HG03097 (cell line): ENCODE measurements at regions not wholly inside any gene's neighbourhood (a gene's known extent, or its start where the extent isn't known, plus 50 kb on each side); places are given as distances from the start of the nearest gene placed in this dataset.
"Not testable (repeated sequence)": the region's sequence is repeated elsewhere in the genome, so short reads cannot be mapped to it uniquely, and the experiment has no call there.

ENCODE experiments used
- ATAC-seq: cut with Tn5 transposase; IDR thresholded peaks from one replicate; pipeline ENCODE4 v1.9.1; 2021; ENCODE audit not compliant: unreplicated experiment, low FRiP score

DNA sequence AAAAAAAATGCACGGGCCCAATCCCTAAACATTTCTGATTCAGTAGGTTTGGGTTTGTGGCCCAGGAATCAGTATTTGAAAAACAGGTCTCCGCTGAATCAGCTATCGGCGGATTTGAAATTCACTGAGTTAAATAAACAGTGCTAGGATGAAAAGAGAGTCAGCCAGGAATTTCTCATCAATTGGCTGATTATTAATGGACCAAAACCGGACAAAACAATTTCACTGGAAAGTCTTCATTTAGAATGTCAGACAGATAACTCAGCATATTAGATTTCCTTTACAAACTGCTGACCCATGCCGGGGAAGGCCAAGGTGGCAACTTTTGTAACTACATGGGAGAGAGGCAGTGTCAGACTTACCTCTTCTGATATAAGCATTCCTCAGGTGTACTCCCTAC, 99.4 kb upstream of the LSM6 start:
- no peak for ATAC-seq

DNA sequence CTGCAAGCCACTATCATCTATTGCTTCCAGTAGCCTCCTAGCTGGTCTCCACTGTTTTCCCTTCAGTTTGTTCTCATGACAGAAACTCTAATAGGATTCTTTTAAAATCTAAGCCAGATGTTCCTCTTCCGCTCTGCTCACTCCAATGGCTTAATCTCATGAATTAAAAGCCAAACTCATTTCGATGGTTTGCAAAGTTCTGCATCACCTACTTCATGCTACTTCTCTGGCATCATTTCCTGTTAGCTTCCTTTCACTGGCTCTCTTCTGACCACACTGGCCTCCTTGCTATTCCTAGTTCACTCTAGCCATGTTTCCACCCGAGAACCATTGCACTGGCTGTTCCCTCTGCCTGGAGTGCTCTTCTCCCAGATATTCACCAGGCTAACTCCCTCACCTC, 102.0 kb upstream of the LSM6 start:
- ATAC-seq: peak; percentile 68

DNA sequence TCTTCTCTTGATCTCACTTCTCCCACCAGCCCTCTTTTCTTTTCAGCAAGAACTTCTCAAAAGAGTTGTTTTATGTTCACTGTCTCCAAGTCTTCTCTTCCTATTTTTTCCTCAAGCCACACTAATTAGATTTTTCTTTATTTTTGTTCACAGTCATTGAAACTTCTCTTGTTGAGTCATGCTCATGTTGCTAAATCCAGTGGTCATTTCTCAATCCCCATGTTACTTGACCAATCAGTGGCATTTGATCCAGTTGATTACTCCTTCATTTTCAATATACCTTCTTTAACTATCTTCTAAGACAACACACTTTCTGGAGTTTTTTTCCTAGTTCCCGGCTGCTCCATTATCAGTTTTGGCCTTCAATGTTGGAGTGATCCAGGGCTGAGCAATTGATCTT, 103.1 kb upstream of the LSM6 start:
- no peak for ATAC-seq

DNA sequence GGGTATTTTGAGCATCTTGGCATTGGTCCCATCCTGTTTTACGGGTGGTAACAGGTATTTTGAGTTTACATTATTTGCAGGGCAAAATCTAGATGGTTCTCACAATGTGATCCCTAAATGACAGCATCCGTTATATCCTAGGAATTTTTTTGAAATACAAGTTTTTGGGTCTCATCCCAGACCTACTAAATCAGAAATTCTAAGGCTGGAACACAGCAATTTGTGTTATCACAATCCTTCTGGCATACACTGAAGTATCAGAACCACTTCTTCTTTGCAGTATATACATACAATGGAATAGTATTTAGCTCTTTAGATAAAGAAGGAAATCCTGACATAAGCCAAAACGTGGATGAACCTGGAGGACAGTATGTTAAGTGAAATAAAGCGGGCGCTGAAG, 104.1 kb upstream of the LSM6 start:
- ATAC-seq: no peak

DNA sequence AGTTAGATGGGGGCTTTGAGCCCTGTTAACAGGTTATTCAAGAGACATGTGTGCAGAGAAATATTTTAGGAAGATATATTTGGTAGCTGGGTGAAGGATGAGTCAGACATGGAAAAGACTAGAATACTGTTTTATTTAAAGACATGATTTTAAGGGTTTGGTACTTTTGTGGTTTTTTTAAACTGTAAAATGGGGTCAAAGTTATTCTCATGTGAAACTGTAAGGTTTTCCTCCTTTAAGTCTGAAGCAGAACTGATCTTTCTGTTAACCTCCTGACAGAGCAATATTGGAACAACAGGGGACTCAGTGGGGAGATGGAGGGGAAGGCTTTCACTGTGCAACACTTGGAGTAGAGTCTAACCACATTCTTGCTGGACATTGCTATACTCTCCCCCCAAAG, 112.4 kb upstream of the LSM6 start:
- no peak for ATAC-seq

DNA sequence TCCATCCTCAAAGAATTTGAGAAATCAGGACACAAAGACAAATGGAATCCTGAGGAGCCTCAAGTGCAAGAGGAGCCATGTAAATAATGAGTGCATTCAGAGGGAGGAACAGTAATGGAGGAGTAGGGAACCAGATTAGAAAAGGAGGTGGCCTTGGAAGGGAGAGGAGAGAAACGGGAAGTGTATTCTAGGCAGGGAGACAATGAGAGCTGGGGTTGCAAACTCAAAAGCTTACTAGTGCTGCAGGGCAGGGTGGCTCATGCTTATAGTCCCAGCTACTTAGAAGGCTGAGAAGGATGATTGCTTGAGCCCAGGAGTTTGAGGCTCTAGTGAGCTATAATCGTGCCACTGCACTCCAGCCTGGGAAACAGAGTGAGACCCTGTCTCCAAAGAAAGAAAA, 113.2 kb upstream of the LSM6 start:
- no peak for ATAC-seq

DNA sequence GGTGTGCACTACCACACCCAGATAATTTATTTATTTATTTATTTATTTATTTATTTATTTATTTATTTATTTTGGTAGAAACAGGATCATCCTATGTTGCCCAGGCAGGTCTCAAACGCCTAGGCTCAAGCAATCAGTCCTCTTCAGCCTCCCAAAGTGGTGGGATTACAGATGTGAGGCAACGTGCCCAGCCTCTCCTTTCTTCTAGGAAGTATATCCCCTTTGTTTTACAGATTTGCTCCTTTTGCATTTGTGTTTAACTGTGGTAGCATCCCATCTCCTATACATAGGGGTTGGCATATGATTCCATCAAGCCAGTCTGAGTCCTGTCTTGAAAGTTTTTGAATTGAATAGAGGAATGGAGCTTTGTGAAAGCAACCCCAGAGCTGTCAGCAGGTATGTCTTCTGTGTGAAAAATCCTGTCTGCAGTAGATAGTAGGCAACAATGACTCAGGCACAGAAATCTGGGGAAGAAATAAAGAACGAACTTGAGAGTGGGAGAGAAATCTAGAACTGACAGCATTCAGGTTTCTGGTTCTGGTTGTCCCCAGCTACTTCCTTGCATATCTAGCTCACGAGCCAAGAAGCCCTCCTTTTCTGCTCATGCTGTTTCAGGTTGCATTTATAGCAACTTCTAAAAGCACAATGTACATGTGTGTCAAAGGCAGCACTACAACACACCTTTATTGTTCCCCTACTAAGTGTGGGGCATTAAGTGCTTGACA, 113.7 kb upstream of the LSM6 start:
- no peak for ATAC-seq

DNA sequence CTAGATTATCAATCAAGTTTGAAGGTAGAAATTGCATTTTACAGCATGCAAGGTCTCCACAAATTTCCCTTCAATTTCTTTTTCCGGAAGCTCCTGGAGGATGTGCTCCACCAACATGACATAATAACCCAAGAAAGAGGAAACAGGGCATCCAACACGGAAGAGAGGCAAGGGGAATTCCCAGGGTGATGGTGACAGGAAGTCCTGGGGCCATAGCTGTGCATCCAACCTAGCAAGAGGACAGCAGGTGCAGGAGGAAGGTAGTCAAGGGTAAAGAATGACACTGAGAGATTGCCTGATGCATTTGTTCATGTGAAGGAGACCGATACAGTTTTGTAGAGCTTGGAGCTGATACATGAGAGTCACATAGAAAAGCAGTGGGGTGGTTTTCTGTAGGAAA, 115.7 kb upstream of the LSM6 start:
- peak; percentile 89 for ATAC-seq

DNA sequence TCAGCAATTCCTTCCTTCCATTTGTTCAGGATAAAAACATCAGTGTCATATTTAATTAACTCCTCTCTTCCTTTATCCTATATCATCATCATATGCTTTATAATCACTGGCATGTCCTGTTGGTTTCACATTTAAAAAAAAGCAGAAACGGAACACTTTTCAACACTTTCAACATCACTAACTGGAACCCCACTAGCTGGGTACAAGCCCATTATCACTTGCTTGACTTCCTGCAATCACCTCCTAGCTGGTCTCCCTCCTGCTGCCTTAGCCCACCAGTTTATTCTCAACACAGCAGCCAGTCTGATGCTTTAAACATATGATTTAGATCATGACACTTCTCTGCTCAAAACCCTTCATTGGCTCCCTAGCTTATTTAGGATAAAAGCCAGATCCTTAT, 116.4 kb upstream of the LSM6 start:
- ATAC-seq: peak; percentile 42

DNA sequence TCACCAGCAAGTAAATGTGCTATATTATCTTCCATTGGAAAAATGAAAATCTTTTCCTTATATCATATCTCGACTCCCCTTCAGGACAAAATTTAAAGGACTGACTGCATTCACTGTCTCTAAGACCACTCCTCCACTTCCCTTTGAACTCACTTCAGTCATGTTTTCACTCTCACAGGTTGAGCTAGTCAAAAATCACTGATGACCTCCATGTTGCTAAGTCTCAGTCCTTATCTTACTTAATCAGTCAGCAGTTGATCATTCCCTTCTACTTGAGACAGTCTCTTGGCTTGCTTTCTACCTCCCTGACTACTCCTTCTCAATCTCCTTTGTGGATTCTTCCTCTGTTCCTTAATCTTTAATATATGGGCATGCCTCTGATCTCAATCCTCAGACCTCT, 117.0 kb upstream of the LSM6 start:
- ATAC-seq: no peak

DNA sequence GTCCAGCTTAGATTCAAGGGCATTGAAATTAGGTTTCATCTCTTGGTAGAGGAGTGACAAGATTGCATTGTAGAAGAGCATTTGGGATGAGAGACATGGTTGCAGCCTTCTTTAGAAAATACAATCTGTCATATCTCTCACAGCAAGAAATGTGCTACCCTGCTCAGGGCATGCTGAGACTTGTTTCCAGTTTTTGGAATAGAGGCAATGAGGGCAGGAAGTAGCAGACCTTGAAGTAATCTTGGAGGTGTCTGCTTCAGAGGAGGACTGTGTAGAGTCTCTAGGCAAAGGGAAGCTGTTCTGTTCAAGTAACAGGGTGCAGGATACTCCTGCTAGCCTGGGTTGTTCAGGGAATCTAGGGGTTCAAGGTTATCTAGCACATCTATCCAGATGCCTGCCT, 116.1 kb upstream of the ZNF827 start:
- ATAC-seq: no peak

DNA sequence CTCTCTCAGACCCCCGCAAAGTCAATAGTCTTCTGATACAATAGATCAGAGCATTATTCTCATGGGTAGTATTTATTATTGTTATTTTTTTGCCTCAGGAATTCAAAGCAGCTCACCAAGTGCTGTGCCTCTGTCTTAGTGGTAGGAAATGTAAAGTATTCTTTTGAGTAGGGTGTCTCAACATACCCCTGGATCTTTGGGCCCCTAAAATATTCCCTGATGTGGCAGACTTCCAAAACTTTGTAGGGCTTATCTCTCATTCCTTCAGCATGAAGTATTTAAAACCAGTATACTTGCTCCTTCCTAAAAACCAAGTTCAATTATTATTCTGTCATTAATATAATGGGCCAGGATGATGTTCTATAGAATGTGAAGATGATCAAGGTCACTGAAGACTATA, 115.3 kb upstream of the ZNF827 start:
- ATAC-seq: no peak

DNA sequence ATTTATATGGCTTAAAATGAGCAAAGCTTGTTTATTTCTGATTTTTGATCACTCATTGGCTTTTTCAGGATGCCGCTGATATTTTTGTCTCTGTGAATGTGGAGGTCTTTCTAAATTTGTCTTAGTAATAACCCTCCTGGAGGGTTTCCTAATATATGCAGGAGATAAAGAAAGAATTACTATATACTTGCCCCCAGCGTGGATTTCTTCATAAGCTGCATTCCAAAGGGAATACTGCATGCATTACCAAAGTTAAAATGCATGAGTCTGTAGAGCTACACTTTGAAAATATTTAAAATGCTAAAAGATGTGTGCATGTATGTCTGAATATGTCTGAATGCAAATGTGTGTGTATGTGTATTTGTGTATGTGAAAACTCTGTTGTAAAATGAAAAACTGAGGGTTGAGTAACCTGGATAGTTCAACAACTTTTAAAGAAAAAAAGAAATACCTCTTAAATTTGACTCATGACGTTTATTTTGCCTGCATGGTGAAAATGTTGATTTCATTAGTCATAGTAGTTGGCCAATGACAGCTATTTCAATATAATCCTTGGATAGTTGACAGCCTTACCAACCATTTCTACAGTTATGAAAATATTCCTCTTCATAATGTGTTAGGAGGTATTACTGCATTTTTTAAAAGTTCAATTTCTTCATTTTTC, 113.2 kb upstream of the ZNF827 start:
- no peak for ATAC-seq

DNA sequence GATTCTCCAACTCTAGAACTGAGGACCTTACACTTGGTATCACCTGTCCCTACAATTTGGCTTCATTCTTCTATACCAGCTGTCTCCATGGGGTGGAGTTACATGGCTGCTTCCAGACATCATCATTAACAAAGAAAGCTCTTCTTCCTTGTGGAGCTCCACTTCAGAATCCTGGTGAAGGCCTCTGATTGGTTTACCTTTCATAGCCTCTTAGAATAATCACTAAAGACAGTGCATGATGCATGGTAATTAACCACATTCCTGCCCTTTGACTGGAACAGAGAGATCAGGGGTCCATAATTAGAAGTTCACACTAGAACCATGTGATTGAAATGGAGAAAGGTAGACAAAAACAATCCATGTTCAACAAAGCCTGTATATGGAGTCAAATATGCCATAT, 112.6 kb upstream of the ZNF827 start:
- ATAC-seq: no peak

DNA sequence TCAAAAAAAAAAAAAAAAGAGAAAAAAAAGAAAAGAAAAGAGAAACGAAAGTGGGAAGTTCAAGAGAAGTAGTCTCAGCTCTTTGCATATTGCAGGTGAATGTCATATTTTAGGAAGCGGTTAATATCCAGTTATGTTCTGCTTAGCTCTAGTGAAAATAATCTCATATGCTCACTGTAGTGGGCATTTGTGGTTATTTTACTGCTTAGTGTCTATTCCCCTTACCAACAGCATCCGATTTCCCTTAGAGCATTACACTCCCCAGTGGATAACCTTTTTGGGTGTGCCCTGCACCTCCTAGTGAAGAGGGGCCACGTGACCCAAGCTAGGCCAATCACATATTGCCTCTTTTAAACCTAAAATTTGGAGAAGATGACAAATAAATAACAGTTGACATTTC, 111.2 kb upstream of the ZNF827 start:
- peak; percentile 72 for ATAC-seq

DNA sequence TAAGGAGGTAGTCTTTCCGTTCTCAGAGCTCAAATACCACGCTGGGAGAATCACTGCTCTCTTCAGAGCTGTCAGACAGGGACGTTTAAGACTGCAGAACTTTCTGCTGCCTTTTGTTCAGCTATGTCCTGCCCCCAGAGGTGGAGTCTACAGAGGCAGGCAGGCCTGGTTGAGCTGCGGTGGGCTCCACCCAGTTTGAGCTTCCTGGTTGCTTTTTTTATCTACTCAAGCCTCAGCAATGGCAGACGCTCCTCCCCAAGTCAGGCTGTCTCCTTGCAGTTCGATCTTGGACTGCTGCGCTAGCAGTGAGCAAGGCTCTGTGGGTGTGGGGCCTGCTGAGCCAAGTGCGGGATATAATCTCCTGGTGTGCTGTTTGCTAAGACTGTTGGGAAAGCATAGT, 109.1 kb upstream of the ZNF827 start:
- not testable (repeated sequence) for ATAC-seq

DNA sequence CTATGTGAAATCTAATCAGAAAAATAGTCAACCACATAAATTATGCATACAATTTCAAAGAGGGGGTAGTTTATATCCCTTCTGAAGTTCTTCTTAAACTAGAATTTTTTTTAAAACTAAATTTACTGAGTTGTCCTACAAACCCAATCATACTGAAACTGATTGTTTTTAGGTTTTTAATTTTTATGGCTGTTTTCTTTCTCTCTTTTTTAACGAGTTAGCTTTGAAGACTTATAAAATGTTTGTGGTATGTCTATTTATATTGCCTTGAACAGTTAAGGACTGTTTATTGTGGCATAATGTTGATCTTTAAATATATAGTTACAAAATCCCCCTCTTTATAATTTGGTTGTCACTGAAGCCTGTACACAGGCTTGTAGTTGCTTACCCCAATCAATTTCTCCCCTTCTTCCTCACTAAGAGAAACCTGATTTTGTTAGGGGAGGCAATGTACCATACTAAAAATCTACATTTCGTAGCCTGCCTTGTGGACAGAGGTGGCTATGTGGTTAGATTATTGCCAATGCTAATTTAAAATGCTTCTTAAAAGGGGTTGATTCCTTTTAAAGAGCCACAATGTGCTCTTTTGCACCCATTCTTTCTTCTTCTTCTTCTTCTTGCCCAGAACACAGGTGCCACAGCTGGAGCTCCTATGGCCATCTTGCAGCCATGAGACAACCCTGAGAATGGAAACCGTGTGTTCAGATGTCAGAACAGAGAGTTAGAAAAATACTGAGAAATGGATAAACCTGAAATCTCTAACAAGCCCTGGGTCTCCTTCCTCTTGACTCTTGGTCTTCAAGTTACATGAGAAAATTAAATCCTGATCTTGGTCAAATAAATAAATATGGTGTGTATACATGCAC, 102.7 kb upstream of the ZNF827 start:
- ATAC-seq: no peak

DNA sequence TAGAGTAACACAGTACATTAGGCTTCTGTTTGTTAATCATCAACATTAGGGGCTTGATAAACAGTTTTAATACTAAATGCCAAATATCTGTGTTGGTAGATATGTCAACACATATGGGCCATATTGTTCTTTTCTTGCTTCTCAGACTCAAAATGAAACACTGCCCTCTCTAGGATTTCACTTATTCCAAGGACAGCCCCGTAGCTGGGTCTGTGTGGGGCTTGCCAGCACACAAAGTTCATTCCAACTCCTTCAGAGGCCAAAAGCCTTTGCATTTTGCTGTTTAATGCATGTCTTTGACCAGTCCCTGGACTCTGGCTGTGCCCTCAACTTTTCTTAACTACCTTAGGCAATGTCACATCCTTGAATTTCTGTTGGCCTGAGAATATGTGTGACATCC, 102.0 kb upstream of the ZNF827 start:
- no peak for ATAC-seq

DNA sequence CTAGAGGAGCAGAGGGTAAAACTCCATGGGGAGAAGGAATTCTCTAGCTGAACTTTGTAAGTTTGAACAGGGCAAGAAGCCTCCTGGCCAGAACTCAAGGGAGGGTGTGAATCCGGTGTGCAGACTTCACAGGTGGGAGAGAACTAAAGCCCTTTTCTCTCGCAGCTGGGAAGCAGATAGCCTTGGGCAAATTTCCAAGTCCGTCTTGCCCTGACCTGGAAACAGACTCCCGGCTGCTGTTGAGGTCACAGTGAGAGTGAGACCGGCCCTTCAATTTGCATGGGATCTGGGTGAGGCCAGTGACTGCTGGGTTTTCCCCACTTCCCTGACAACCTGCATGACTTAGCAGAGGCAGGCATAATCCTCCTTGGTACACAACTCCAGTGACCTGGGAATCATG, 94.5 kb upstream of the ZNF827 start:
- ATAC-seq: no peak

DNA sequence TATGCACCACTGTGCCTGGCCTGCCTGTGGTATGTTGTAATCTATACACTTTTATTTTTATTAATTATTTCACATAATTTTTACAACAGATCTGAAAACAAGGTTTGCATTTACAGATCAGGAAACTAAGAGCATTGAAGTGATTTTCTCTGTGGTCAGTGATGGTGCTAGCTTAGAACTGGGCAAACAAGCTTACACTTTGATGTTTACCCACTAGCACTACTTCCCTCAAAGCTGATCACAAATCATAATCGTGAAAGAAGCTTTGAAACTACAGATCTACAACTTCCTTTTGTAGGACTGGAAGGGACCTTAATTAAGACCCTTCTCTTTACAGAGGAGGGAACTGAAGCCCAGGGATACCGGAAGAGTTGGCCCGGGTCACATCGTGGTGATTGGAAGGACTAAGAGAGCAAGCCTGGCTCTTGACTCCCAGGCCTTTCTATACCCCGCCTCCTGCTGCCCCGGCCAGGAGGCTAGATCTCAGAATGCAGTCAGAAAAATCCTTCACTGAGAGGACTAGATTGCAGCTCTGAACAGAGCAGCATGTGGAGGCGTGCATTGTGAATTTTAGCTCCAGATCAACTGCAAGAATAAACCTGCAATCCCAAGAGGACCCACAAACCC, 93.7 kb upstream of the ZNF827 start:
- ATAC-seq: no peak
